GM12875 (cell line): ENCODE measurements at regions not wholly inside any gene's neighbourhood (a gene's known extent, or its start where the extent isn't known, plus 50 kb on each side); places are given as distances from the start of the nearest gene placed in this dataset.

ENCODE experiments used
- H3K4me3 ChIP-seq: one replicate; pipeline ENCODE4 v1.5.1; 2011; ENCODE audit warnings: low read depth, low read length, control low read depth
- TF ChIP-seq, protein P1 (sequence below): IDR thresholded peaks from 2 replicates; pipeline ENCODE4 v1.5.1; 2011; ENCODE audit warnings: low read depth, mild to moderate bottlenecking, control low read depth, inconsistent platforms, low read length, moderate library complexity, borderline replicate concordance; ENCODE audit not compliant: insufficient read depth

GRCh38 chr21:30058928-30059327 lies 107.7 kb downstream of the CLDN17 start:
- TF ChIP-seq, protein P1, sequence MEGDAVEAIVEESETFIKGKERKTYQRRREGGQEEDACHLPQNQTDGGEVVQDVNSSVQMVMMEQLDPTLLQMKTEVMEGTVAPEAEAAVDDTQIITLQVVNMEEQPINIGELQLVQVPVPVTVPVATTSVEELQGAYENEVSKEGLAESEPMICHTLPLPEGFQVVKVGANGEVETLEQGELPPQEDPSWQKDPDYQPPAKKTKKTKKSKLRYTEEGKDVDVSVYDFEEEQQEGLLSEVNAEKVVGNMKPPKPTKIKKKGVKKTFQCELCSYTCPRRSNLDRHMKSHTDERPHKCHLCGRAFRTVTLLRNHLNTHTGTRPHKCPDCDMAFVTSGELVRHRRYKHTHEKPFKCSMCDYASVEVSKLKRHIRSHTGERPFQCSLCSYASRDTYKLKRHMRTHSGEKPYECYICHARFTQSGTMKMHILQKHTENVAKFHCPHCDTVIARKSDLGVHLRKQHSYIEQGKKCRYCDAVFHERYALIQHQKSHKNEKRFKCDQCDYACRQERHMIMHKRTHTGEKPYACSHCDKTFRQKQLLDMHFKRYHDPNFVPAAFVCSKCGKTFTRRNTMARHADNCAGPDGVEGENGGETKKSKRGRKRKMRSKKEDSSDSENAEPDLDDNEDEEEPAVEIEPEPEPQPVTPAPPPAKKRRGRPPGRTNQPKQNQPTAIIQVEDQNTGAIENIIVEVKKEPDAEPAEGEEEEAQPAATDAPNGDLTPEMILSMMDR = no peak

DNA sequence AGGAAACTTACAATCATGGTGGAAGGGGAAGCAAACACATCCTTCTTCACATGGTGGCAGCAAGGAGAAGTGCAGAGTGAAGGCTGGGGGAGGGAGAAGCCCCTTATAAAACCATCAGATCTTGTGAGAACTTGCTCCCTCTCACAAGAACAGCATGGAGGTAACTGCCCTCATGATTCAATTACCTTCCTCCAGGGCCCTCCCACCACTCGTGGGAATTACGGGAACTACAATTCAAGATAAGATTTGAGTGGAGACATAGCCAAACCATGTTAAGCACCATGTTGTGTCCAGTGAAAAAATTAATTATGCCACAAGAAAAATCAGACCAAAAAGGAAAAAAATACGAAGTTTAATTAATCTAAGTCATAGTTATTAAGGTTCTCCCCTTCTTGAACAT lies 109.5 kb downstream of the CLDN17 start:
- H3K4me3 ChIP-seq = no peak overlapping the region
- TF ChIP-seq, protein P1 = no peak

More at GRCh38 chr21:30058928-30059327, 107.7 kb downstream of the CLDN17 start:
- no peak overlapping the region for H3K4me3 ChIP-seq

DNA sequence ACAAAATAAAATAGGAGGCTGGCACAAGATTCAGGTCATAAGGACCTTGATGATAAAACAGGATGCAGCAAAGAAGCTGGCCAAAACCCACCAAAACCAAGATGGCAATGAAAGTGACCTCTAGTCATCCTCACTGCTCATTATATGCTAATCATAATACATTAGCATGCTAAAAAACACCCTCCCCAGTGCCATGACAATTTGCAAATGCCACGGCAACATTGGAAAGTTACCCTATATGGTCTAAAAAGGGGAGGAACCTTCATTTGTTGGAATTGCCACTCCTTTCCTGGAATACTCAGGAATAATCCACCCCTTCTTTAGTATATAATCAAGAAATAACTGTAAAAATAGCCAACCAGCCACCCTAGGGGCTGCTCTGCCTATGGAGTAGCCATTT lies 108.8 kb upstream of the GRIK1 start:
- TF ChIP-seq, protein P1 = no peak
- no peak overlapping the region for H3K4me3 ChIP-seq

DNA sequence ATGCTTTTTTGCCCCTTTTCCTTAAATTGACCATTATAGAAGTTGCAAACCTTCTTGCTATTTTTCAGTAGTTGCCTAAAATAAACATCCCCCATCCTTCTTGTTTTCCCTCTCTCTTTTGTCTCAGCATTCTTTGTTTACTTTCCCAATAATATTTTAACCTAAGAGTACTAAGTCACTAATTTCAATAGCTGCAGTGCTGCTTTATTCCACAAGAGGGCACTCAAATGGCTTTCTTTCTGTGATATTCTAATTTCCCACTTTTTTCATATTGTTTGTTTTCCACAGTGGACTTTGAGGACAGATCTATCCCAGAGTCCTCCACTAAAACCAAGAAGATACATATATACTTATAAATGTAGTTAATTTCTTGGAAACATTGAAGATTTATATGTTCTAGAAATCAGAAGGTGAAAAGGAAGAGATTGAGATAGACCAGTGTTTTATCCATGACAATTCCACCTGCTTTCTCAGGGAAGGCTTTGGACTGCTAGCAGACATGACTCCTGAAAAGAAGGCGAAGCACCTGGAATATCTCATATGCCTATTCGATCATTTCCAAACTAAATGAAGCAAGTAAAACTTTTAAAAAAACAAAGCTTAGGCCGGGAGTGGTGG lies 104.8 kb upstream of the GRIK1 start:
- H3K4me3 ChIP-seq = no peak overlapping the region

GRCh38 chr21:30042443-30042842 lies 102.6 kb upstream of the GRIK1 start:
- TF ChIP-seq, protein P1 = no peak
- no peak overlapping the region for H3K4me3 ChIP-seq

More for the DNA sequence above, 104.8 kb upstream of the GRIK1 start:
- TF ChIP-seq, protein P1 = peak; percentile 44; the same call in 1 of the 2 replicates

- TF ChIP-seq, protein P1 = no peak
Observed at GRCh38 chr21:30033441-30033840, 93.6 kb upstream of the GRIK1 start.

DNA sequence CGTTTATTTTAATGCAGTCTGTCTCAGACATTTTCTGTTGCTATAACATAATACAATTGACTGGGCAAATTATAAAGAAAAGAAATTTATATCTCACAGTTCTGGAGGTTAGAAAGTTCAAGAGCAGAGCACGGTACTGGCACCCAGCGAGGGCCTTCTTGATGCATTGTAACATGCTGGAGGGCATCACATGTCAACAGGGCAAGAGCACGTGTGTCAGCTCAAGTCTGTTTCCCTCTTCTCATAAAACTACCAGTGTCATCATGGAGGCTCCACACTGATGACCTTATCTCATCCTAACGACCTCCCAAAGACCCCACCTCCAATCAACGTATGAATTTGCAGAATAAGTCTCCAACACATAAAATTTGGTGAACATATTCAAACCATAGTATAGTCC lies 90.6 kb upstream of the GRIK1 start:
- no peak overlapping the region for H3K4me3 ChIP-seq
- TF ChIP-seq, protein P1 = no peak

More at GRCh38 chr21:30033441-30033840, 93.6 kb upstream of the GRIK1 start:
- H3K4me3 ChIP-seq = no peak overlapping the region
